SK-MEL-5 (cell line): ENCODE measurements at regions not wholly inside any gene's neighbourhood (a gene's known extent, or its start where the extent isn't known, plus 50 kb on each side); places are given as distances from the start of the nearest gene placed in this dataset.

Experiments
- DNase-seq: peaks from one replicate; pipeline ENCODE4 v3.0.0-alpha.2; 2016; ENCODE audit warnings: low read depth, low spot score
- in situ Hi-C: cut with HindIII; loops from 2 replicates; pipeline ENCODE4 v1.10.0; 2016; ENCODE audit warnings: low sequenced_read_pairs, high pct_unique_total_duplicates, low pct_unique_long_range_greater_than_20kb

GRCh38 chr18:56068701-56069100, 480.7 kb upstream of the TCF4 start:
- in situ Hi-C loops = no loop called here
- DNase-seq = no peak

DNA sequence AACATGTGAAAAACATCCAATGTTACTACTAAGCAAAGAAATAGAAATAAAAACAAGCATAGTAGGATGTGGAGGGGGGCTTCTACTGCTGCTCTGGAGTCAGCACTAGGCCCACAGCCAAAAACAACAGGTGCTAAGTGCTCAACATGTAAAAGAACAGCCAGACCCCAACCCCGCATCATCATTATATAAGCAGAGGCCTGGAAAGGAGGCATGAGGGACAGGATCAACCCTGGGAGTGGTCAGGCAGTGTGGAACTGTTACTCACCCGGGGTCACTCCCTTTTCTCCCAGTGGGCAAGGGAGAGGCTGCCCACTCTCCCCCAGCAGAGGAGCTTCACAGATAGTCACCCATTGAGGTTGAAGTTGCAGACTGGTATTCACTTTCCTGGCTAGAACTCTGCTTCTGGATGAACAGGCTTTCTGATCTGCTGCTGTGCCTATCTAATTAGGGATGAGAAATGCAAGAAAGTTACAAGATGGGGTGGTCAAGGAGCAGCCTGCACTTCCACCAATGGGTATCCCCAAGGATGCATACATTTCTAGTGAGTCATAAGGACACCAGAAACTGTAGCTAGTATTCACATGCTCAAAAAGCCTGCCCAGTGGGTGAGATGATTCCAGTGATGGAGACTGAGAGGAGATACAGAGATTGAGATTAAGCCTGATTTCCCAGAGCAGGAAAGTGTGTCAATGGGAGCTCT, 480.1 kb upstream of the TCF4 start:
- in situ Hi-C loops = no loop called here
- DNase-seq = no peak

- peak; percentile 2 for DNase-seq
- in situ Hi-C loops = no loop called here
Measured at GRCh38 chr18:56067214-56067894, 479.4 kb upstream of the TCF4 start.

GRCh38 chr18:56066524-56067213, 478.7 kb upstream of the TCF4 start:
- in situ Hi-C loops = no loop called here
- no peak for DNase-seq

GRCh38 chr18:56065086-56065485, 477.1 kb upstream of the TCF4 start:
- in situ Hi-C loops = no loop called here
- no peak for DNase-seq

DNA sequence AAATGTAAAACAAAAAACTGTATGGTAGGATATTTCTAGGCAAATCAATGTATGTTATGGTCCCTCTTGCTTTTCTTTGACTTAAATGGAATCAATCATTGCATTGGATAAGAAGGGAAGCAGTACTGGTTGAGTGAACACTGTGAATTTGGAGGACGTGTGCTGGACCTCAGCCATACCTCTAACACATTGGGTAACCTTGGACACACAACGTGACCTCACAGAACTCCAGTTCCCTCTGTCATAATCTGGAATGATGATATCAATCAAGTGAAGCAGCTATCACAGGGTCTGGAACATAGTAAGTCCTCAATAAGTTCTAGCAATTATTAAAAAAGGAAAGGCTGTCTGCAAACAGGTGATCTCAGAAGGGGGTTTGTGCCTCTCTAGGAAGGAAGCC, 474.9 kb upstream of the TCF4 start:
- no peak for DNase-seq
- in situ Hi-C loops = no loop called here

- no peak for DNase-seq
- in situ Hi-C loops = no loop called here
Measured at GRCh38 chr18:56060967-56061541, 473.1 kb upstream of the TCF4 start.

DNA sequence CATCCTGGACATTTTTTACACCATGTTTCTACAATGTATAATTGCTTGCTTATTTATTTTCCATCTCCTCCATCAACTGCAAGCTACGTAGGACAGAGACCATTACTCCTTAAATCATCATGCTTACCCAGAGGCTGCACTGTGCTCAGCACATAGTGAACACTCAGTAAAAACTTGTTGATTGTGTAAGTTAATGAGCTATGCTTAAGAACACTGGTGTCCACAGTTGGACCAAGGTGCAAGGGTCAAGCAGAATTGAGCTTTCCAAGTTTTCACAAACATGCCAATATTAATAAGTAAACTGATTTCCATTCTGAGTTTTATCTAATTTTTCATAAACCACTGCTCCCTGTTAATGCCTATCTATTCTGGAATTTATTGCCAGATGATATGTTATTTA, 464.2 kb upstream of the TCF4 start:
- in situ Hi-C loops = no loop called here
- DNase-seq = no peak

DNA sequence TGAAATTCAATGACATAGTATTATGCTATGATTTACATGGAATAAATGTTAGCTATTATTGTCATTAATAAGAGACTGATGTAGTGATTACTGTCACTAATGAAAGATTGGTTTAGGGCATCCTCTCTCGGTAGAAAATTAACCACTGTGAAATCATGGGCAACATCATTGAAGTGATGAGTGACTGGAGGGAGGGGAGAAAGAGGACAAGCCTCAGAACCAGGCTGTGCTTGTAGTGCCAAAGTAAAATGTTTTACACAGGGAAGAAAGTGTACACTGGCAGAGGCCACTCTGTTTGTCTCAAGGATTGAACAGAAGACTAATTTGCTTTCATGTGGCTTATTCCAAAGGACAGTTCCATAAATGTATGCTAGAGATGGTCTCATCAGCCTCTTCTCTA, 456.2 kb upstream of the TCF4 start:
- no peak for DNase-seq
- in situ Hi-C loops = no loop called here

GRCh38 chr18:56043641-56044061, 455.7 kb upstream of the TCF4 start:
- in situ Hi-C loops = no loop called here
- peak; percentile 89 for DNase-seq

DNA sequence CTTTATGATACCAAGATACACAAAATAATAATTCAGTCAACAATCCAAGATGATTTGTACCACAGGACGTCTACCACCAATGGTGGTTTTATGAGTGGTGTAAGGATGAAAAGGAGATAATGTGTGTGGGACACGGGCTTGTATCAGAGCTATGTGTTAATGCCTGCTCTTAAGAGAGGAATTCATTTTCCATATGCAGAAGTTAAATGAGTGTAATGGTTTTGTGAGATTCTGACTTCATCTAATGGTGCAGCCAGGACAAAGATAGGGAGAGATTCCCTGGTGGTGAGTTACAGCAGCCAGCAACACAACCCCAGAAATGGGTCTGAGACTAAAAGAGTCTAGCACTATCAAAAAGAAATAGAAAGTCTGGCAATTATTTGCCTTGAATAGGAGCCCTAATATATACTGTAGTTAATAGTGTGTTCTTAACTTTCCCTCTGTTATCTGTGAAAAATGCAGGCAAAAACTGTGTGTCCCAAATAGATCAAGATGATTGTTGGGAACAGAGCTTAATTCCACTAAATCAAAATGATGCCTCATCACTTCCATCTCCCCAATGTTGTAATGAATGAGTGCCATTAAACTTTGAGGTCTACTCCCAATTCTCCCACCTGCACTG, 455.0 kb upstream of the TCF4 start:
- no peak for DNase-seq
- in situ Hi-C loops = no loop called here

- in situ Hi-C loops = no loop called here
- no peak for DNase-seq
Measured at GRCh38 chr18:56038171-56039030, 450.4 kb upstream of the TCF4 start.

DNA sequence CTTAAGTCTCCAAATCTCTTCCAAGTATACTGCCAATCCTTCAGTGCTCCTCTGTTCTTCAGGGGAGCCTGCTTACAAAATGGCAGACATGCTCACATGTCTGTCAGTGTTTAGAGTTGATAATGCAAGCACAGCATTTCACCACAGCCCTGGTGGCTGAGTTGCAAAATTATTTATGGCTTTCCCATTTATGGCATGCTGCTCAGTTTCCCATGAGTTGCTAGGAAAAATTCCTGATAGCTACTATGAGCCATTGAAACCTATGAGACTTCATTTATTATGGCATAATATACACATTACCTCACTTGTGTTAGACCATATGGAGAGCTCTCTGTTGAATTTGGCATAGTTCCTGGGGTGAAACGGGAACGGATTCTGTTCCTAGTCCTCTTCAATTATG, 448.7 kb upstream of the TCF4 start:
- in situ Hi-C loops = no loop called here
- DNase-seq = no peak

GRCh38 chr18:56035546-56035945, 447.6 kb upstream of the TCF4 start:
- DNase-seq = no peak
- in situ Hi-C loops = no loop called here

GRCh38 chr18:56034949-56035348, 447.0 kb upstream of the TCF4 start:
- in situ Hi-C loops = no loop called here
- DNase-seq = no peak

GRCh38 chr18:56030060-56030459, 442.1 kb upstream of the TCF4 start:
- in situ Hi-C loops = no loop called here
- no peak for DNase-seq

DNA sequence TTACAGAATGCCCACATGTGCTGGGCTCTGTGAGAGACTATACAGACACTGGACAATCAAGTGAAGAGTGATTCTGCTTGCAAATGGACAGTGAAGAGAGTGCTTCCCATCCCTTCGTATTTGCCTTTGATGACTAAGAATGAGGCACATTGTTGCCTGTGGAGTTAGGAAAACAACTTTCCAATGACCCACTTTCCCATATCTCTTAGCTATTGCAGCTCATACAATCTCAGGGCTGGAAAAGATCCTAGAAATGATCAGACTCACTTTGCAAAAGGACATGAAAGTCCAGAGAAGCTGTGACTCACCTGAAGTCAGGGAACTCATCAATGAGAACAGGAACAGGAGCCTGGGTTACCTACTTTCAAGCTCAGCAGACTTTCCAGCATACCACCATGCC, 440.5 kb upstream of the TCF4 start:
- in situ Hi-C loops = no loop called here
- DNase-seq = no peak
